OCI-LY3 (cell line): ENCODE measurements at regions not wholly inside any gene's neighbourhood (a gene's known extent, or its start where the extent isn't known, plus 50 kb on each side); places are given as distances from the start of the nearest gene placed in this dataset.

Experiments
- EZH2phosphoT487 ChIP-seq: fragments of 200-600 bp; shearing (Covaris generic); IDR thresholded peaks from 2 replicates; pipeline ENCODE4 v1.6.1; 2018; ENCODE audit warnings: antibody characterized with exemption, mixed run types, low read depth
- TF ChIP-seq, protein P1 (sequence below): fragments of 200-600, 300-600 bp; sonication (generic); IDR thresholded peaks from 2 replicates; pipeline ENCODE4 v1.5.1; 2014; ENCODE audit warnings: antibody characterized with exemption, low read length, low read depth

DNA sequence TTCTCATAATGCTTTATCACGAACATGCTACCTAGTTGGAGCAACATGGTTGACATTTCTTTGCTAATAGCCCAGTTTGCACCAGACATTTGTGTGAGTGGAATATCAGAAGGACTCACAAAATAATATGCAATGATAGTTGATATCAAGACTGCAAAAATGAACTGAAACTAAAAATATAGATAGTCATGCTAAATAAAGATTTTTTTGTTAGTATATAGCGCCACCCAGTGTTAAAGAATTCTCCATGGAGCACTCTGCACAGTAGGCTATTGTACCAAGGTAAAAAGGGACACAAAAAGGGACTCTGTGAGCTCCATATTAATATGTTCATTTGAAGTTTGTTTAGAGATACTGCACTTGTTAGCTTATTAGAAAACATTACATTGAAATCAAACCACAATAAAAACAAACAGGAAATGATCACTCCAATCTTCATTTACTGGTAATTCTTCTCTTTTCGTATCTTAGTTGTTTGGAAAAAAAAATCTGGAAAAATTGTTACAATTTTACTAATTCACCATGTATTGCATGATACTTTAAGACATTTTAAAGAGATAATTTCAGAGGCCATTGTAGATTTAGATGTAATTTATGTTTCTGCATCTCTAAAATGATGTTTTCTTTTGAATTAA lies 1509.6 kb downstream of the ADGRL3 start:
- TF ChIP-seq, protein P1, sequence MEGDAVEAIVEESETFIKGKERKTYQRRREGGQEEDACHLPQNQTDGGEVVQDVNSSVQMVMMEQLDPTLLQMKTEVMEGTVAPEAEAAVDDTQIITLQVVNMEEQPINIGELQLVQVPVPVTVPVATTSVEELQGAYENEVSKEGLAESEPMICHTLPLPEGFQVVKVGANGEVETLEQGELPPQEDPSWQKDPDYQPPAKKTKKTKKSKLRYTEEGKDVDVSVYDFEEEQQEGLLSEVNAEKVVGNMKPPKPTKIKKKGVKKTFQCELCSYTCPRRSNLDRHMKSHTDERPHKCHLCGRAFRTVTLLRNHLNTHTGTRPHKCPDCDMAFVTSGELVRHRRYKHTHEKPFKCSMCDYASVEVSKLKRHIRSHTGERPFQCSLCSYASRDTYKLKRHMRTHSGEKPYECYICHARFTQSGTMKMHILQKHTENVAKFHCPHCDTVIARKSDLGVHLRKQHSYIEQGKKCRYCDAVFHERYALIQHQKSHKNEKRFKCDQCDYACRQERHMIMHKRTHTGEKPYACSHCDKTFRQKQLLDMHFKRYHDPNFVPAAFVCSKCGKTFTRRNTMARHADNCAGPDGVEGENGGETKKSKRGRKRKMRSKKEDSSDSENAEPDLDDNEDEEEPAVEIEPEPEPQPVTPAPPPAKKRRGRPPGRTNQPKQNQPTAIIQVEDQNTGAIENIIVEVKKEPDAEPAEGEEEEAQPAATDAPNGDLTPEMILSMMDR: peak; percentile 86
- TF ChIP-seq EZH2phosphoT487: no peak
